ENCODE measurements at regions not wholly inside any gene's neighbourhood (a gene's known extent, or its start where the extent isn't known, plus 50 kb on each side); places are given as distances from the start of the nearest gene placed in this dataset.

DNA sequence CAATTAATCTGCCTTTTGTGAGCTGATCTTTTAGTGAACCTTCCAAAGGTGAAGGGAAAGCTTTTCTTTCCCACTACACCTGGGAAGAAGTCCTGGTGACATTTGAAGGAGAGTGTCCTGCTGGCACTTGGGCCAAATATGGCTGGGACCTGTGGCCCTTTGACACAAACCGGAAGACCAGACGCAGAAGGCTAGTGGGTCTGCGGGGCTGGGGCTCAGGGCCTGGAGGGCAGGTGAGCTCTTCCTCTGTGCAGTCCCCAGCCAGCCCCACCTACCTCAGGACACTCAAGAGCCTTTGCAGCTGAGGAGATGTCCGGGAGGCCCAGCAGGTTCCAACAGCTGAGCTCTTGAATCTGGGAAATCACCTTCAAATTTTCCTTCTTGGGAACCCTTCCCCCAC is 138.0 kb upstream of the THY1 start:
- no peak for TF ChIP-seq EZH2 (IDR thresholded peaks at IDR 0.05)
- no peak for TF ChIP-seq EZH2phosphoT487 (IDR thresholded peaks at IDR 0.05)
- TF ChIP-seq, protein P1, sequence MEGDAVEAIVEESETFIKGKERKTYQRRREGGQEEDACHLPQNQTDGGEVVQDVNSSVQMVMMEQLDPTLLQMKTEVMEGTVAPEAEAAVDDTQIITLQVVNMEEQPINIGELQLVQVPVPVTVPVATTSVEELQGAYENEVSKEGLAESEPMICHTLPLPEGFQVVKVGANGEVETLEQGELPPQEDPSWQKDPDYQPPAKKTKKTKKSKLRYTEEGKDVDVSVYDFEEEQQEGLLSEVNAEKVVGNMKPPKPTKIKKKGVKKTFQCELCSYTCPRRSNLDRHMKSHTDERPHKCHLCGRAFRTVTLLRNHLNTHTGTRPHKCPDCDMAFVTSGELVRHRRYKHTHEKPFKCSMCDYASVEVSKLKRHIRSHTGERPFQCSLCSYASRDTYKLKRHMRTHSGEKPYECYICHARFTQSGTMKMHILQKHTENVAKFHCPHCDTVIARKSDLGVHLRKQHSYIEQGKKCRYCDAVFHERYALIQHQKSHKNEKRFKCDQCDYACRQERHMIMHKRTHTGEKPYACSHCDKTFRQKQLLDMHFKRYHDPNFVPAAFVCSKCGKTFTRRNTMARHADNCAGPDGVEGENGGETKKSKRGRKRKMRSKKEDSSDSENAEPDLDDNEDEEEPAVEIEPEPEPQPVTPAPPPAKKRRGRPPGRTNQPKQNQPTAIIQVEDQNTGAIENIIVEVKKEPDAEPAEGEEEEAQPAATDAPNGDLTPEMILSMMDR (IDR thresholded peaks at IDR 0.05): no peak
- H3K4me3 Mint-ChIP-seq: no peak overlapping the region
- H2AFZ ChIP-seq (replicated peaks): no peak overlapping the region
- no peak overlapping the region for H3K9ac ChIP-seq
- H3K4me1 Mint-ChIP-seq: no peaks in the 10 kb centered on the region
- H3K27me3 ChIP-seq: no peaks in the 10 kb centered on the region
- no peak overlapping the region for H3K27ac Mint-ChIP-seq
- H3K4me1 ChIP-seq: no peaks in the 10 kb centered on the region
- no peaks in the 10 kb centered on the region for H3K36me3 Mint-ChIP-seq
- H3K36me3 ChIP-seq: no peaks in the 10 kb centered on the region
- H4K20me1 ChIP-seq (ENCODE audit: low read depth): no peaks in the 10 kb centered on the region
- H3K79me2 ChIP-seq (ENCODE audit: low read depth): no peaks in the 10 kb centered on the region
- DNase-seq (ENCODE audit: low spot score): no peak
- peaks cover 7% of the 10 kb centered on the region for H3K27me3 Mint-ChIP-seq (ENCODE audit: insufficient read depth, low read depth)
- no peak overlapping the region for H3K4me3 ChIP-seq
- H3K27ac ChIP-seq: no peak overlapping the region
- no peaks in the 10 kb centered on the region for H3F3A ChIP-seq (ENCODE audit: low read depth)
- H3K4me2 ChIP-seq: no peak overlapping the region
- H3K9me3 ChIP-seq (ENCODE audit: low read depth): no peaks in the 10 kb centered on the region
- H3K9me3 Mint-ChIP-seq: peaks cover 23% of the 10 kb centered on the region

DNA sequence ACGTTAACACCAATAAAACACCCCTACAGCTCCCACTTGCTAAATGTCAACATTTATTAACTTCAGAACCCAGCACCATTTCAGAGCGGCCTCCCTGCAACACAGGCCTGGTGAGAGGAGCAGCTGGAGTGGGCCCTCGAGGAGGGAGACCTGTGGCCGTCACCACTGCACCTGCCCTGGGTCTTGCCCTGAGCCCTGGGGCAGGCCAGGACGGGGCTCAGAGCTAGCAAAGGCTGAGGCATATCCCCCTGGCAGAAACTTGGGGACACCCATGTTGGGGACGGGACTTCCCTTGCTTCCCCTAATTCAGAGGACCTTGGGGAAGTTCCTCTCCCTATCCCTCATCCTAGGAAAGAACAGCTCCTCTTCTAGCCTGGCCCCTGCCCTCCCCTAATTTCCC is 137.3 kb upstream of the THY1 start:
- H3K4me3 ChIP-seq: no peak overlapping the region
- no peak for DNase-seq (ENCODE audit: low spot score)
- no peaks in the 10 kb centered on the region for H3K27me3 ChIP-seq
- no peak overlapping the region for H3K9ac ChIP-seq
- no peak overlapping the region for H3K4me3 Mint-ChIP-seq
- H3K9me3 Mint-ChIP-seq: peaks cover 25% of the 10 kb centered on the region
- no peaks in the 10 kb centered on the region for H3K4me1 Mint-ChIP-seq
- H3K27me3 Mint-ChIP-seq (ENCODE audit: insufficient read depth, low read depth): peaks cover 4% of the 10 kb centered on the region
- no peak overlapping the region for H3K4me2 ChIP-seq
- TF ChIP-seq EZH2phosphoT487 (IDR thresholded peaks at IDR 0.05): no peak
- TF ChIP-seq, protein P1 (IDR thresholded peaks at IDR 0.05): no peak
- TF ChIP-seq EZH2 (IDR thresholded peaks at IDR 0.05): no peak
- no peaks in the 10 kb centered on the region for H3K36me3 ChIP-seq
- H3F3A ChIP-seq (ENCODE audit: low read depth): no peaks in the 10 kb centered on the region
- no peaks in the 10 kb centered on the region for H3K4me1 ChIP-seq
- no peaks in the 10 kb centered on the region for H3K9me3 ChIP-seq (ENCODE audit: low read depth)
- no peaks in the 10 kb centered on the region for H4K20me1 ChIP-seq (ENCODE audit: low read depth)
- no peaks in the 10 kb centered on the region for H3K36me3 Mint-ChIP-seq
- H3K27ac ChIP-seq: no peak overlapping the region
- no peaks in the 10 kb centered on the region for H3K79me2 ChIP-seq (ENCODE audit: low read depth)
- H3K27ac Mint-ChIP-seq: no peak overlapping the region
- no peak overlapping the region for H2AFZ ChIP-seq (replicated peaks)

DNA sequence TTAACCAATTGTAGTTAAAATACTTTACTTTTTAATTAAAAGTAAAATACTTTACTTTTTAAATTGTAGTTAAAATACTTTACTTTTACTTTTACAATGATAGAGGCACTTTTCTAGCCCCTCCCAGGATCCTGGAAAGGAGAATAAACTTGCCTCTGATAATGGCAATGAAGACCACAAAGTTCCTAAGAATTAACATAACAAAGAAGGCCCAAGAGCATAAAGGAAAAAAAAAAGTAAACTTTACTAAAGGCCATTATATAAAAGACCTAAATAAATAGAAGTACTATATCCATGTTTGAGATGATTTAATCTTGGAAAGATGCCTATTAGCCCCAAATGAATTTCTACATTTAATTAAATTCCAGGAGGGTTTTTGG is 129.1 kb upstream of the THY1 start:
- Histone ChIP-seq H3F3A (ENCODE audit: low read depth) (no peaks in the 10 kb centered on the region), H3K9ac (no peak overlapping the region), H3K4me1 (no peaks in the 10 kb centered on the region), H2AFZ (replicated peaks) (no peak overlapping the region), H3K9me3 (ENCODE audit: low read depth) (no peaks in the 10 kb centered on the region), H3K4me2 (no peak overlapping the region), H3K27ac (no peak overlapping the region), H3K27me3 (no peaks in the 10 kb centered on the region), H3K36me3 (no peaks in the 10 kb centered on the region), H3K79me2 (ENCODE audit: low read depth) (no peaks in the 10 kb centered on the region), H3K4me3 (no peak overlapping the region), H4K20me1 (ENCODE audit: low read depth) (no peaks in the 10 kb centered on the region)
- Mint-ChIP-seq H3K27ac (no peak overlapping the region), H3K36me3 (no peaks in the 10 kb centered on the region), H3K4me3 (no peak overlapping the region), H3K27me3 (ENCODE audit: insufficient read depth, low read depth) (peaks cover 4% of the 10 kb centered on the region), H3K9me3 (peaks cover 10% of the 10 kb centered on the region), H3K4me1 (no peaks in the 10 kb centered on the region)
- DNase-seq (ENCODE audit: low spot score): no peak
- TF ChIP-seq, protein P1 (IDR thresholded peaks at IDR 0.05): no peak
- TF ChIP-seq EZH2 (IDR thresholded peaks at IDR 0.05) (no peak), EZH2phosphoT487 (IDR thresholded peaks at IDR 0.05) (no peak)

Data from neural progenitor cell (in vitro differentiated cells).